T-helper 22 cell (primary cell): ENCODE measurements at regions not wholly inside any gene's neighbourhood (a gene's known extent, or its start where the extent isn't known, plus 50 kb on each side); places are given as distances from the start of the nearest gene placed in this dataset.

Experiments
- DNase-seq: peaks from one replicate; pipeline ENCODE4 v3.0.0-alpha.2; 2020; ENCODE audit warnings: low read depth

- no peak for DNase-seq
Measured at GRCh38 chr11:134645576-134645975, 233.5 kb upstream of the B3GAT1 start.

- no peak for DNase-seq
Measured at GRCh38 chr11:134644476-134645456, 232.7 kb upstream of the B3GAT1 start.

GRCh38 chr11:134643115-134644012 lies 231.3 kb upstream of the B3GAT1 start:
- DNase-seq, result no peak

GRCh38 chr11:134642206-134642605 lies 230.2 kb upstream of the B3GAT1 start:
- DNase-seq, result no peak

DNA sequence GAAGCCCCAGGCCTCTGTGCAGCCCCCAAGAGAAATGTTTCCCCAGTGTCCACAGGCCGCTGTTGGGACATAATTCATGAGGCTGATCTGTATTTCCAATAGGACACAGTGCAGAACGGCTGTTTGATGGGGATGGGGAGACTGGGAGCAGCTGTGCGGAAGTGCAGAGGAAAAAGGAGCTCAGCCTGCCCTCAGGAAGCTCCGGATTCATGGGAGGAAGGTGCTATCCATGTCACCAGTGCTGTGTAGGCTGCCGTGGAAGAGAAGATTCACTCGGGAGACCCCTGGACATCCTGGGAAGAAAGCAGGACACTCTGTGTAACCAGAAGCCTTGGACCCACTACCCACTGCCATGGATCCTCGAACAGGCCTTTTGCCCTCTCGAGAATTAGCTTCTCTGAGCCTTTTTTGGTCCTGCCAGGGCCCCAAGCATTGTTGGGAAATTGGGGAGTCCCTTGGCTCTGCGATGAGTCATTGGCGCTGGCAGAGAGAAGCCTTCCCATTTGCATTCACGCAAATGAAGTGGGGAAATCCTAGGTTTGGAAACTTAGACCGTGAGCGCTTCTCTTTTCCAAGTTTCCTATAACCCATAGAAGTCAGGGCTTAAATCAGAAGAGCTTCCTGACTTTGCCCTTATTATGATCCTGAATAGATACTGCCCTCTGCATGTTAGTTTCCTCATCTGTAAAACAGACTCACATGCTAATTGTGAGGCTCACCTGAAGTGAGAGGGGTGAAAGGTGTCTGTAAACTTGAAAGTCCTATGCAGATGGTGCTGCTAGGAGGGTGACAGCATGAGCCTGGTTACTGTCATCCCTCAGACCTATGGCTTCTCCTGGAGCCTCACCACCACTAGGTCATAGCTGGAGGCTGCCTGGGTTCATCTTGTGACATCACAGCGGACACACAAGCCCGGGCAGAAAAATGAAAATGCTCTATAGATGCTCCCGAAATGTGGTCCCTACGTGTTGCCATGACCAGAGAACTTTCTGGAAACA lies 229.2 kb upstream of the B3GAT1 start:
- DNase-seq, result no peak

GRCh38 chr11:134640536-134640935 lies 228.5 kb upstream of the B3GAT1 start:
- no peak for DNase-seq

DNA sequence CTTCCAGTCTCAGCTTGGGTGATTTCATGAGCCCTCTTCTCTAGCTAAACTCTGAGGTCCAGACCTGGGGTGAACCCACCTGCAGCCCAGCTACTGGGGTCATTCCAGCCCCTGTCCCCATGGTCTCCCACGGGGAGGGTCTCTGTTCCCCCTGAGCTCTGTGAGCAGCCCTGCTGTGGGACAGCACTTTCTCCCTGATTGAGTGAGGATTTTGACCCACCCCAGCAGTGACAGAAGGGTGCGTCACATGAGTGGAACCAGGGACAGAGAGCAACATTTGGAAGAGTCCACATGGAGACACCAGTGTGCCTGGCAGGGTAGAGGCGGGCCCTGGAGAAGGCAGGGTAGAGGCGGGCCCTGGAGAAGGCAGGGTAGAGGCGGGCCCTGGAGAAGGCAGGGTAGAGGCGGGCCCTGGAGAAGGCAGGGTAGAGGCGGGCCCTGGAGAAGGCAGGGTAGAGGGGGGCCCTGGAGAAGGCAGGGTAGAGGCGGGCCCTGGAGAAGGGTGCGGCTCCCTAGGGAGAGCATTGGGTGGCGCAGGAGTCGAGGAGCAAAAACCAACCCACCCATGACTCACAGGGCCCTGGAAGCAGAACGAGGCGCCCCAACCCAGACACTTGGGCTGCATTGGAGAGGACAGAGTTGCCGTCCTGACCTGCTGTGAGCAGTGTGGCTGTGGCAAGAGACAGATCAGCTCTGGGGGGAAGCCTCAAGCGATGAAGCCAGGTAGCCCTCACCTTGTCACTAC lies 227.7 kb upstream of the B3GAT1 start:
- DNase-seq, result no peak

- no peak for DNase-seq
Measured at GRCh38 chr11:134638796-134639430, 226.9 kb upstream of the B3GAT1 start.

DNA sequence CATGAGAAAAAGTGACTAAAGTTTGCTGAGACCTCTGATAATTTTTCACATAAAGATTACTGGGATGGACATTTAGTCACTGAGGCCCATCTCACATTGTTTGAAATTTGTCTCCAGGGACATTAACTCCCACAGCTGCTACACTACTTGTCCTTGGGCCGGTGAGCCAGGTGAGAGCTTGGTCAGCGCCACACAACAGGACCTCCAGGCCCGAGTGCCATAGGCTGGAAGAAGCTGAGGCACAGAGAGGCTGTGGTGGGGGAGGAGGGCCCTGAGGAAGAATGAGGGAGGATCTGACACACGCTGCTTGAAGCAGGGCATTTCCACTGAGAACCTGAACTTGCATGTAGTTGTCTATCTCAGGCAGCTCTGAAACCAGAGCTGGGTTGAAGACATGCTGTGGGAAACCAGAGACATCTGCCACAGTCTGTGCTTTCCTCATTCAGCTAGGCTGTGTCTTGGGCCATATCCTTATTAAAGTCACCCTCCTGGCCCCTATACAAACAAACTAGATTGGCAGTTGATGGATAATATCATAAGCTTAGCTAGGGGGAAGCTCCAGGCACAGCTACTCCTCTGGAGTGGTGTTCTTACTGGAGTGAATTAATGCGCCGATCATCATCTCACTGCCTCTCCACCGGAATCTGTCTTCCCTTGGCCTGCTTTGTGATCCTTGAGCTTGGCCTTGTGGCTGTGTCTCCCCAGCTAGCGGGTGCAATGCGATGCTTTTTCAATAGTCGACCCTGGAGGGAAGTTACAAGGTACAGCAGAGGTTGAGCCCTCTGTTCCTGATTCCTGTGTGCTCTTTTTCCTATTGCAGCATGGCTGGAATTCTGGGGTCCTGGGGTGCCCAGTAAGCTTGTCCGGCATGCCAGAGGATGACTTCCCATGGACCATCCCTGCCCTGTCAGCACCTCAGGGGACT lies 225.3 kb upstream of the B3GAT1 start:
- DNase-seq, result no peak

- no peak for DNase-seq
Measured at GRCh38 chr11:134636071-134636470, 224.0 kb upstream of the B3GAT1 start.

DNA sequence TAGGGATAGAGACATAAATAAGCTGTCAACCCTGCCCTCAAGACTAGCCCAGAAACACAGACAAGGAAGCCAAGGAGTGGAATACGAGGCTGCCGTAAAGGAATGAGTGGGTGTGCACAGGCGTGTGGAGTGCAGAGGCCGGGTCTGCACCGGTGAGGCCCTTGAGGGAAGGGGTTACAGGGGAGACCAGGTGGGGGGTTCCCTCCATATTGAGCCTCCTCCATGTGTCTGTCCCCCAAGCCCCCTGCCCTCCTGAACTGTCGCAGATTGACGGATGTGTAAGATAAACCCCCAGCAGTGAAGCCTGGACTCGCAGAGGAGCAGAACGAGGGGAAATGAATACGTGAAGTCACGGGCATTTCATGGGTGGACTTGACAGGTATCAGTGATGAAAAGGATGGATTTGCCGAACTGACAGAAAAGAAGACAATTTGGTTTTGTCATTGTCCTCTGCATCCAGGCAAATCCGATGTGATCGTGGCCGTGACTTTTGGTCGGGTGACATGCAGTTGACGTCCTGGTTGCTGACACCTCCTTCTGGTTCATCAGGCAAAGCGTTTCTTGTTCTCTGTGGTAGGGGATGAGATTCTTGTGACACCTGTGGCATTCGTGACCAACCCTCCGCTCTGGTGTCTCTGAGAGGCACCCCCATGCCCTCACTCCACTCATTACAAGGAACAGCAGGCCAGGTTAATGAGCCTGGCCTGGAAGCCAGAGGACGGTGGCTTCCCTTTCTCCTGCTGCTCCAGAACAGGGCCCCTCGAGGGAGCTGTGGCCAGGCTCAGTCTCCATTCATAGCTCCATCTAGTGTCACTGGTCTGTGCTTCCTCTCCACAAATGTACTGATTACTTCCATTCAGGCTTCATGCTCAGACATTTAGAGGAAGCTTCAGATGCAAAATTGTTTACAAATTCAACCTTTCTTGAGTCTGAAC lies 223.1 kb upstream of the B3GAT1 start:
- no peak for DNase-seq

DNA sequence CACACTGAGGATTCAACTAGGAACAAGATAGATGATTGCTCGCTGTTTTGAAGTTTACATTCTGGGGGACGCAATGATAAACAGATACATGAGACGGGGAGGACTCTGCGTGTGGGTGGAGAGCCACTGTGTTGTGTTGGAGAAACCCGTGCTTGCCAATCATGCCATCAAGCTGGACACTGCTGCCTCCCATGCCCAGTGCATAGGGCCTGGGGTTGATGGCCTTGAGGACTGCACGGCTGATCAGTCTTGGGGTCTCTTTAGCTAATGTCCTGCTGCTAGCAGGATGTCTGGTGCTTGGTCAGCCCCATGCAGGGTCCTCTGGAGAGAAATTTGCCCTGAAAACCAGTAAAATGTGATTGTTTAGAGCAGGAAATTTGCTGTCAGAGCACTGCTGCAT lies 221.2 kb upstream of the B3GAT1 start:
- DNase-seq, result no peak

- DNase-seq, result no peak
Measured at GRCh38 chr11:134632347-134633119, 220.5 kb upstream of the B3GAT1 start.

DNA sequence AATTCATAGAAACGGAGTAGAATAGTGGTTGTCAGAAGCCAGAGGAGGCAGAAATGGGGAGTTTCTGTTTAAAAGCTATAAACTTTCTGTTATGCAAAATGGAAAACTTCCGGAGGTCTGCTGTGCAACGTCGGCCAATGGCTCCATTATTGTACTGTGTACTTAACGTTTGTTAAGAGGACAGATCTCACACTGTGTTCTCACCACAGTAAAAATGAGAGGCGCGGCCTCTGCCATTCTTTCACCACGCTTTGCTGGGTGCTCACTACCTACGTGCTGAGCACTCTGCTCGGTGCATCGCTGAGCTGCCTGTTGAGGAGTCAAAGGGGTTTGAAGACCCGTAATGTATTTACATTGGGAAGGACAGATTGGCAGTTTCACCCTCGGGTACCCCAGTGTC lies 218.8 kb upstream of the B3GAT1 start:
- no peak for DNase-seq

DNA sequence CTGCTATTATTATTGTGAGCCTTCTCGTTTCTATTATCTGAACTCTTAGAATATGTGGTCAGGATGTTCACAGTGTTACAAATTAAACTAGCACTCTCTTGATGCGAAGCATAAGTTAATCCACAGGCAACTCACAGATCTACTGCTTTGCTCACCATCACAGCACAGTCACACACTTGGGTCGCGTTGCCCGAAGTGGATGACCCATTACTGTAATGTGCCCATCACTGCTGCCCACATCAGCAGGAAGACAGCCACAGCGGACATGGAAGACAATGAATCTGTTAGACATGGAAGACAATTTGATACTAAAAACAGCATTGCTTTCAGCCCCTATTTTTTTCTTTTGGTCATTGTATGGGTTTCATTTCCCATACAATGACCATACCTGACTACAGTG lies 216.4 kb upstream of the B3GAT1 start:
- no peak for DNase-seq

GRCh38 chr11:134626032-134626431 lies 214.0 kb upstream of the B3GAT1 start:
- DNase-seq, result no peak

DNA sequence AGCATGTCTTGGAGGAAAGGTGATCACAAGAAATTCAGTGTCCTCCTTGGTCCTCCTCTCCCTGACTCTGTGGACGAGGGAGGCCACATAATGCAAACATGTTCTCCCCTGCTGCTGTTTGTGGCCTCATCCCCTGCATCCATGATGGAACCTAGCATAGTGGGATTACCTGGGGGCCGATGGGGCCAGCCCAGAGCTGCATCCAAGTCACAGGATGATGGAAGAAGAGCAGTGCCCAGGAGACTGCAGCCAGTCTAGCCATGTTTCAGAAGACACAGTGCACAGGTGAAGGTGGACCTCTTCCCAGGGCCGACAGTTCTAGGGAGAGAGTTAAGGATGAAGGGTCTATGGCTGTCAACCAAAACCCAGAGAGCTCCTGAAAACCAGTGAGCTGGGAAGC lies 213.6 kb upstream of the B3GAT1 start:
- DNase-seq, result no peak
